ENCODE measurements at regions not wholly inside any gene's neighbourhood (a gene's known extent, or its start where the extent isn't known, plus 50 kb on each side); places are given as distances from the start of the nearest gene placed in this dataset.

DNA sequence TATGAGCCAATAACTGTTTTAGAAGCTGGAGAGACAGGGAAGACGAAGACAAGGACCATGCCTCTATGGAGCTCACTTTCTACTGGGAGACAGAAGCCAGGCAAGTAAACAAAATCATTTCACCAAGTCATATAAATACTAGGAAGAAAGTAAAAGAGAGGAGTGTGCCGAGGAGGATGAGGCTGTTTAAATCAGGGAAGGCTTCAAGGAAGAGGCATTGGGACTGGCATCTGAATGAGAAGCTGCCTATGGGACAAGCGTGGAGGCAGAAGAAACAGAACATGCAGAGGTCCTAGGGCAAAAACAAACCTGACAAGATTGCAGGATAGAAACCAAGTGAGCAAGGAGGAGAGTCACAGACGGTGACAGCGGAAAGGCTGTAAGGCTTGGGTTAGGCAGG, 68.1 kb upstream of the CPLX2 start:
- TF ChIP-seq POLR2AphosphoS5 (IDR thresholded peaks at IDR 0.05) (no peak), CTCF (IDR thresholded peaks at IDR 0.05) (no peak)
